CD14-positive monocyte (primary cell): ENCODE measurements at regions not wholly inside any gene's neighbourhood (a gene's known extent, or its start where the extent isn't known, plus 50 kb on each side); places are given as distances from the start of the nearest gene placed in this dataset.

Source experiments
- DNase-seq, 3 donors: peaks; one replicate each; pipeline ENCODE4 v3.0.0-alpha.2; 2011 to 2022
- H2AFZ ChIP-seq: 2 replicates; pipeline ENCODE4 v1.6.0; 2012; ENCODE audit warnings: mild to moderate bottlenecking, low read depth, low read length, inconsistent platforms; ENCODE audit not compliant: insufficient read depth, poor library complexity, severe bottlenecking
- H3K27ac ChIP-seq, 2 donors: 1 replicate in 1 of 2; 2 replicates in 1 of 2; pipeline ENCODE4 v1.5.1; 2012 to 2013; ENCODE audit warnings: low read length in 2 of 2, control low read depth in 1 of 2, inconsistent platforms in 1 of 2, low read depth in 1 of 2, mild to moderate bottlenecking in 1 of 2
- H3K27me3 ChIP-seq, 2 donors: one replicate each; pipeline versions ENCODE4 v1.6.0 to v1.6.1; 2011 to 2013; ENCODE audit warnings: low read length in 2 of 2; ENCODE audit not compliant: control insufficient read depth in 2 of 2, insufficient read depth in 2 of 2
- H3K36me3 ChIP-seq, 2 donors: replicated peaks in 1 of 2; 1 replicate in 1 of 2; 2 replicates in 1 of 2; pipeline versions ENCODE4 v1.5.1 to v1.6.1; 2012 to 2013; ENCODE audit warnings: low read length in 2 of 2, control low read depth in 1 of 2, inconsistent platforms in 1 of 2, mild to moderate bottlenecking in 1 of 2; ENCODE audit not compliant: insufficient read depth in 2 of 2, control insufficient read depth in 1 of 2
- H3K4me1 ChIP-seq, 2 donors: 1 replicate in 1 of 2; 2 replicates in 1 of 2; pipeline versions ENCODE4 v1.5.1 to v1.6.1; 2012 to 2013; ENCODE audit warnings: low read length in 2 of 2, control low read depth in 1 of 2, inconsistent platforms in 1 of 2, mild to moderate bottlenecking in 1 of 2, moderate library complexity in 1 of 2; ENCODE audit not compliant: insufficient read depth in 2 of 2, control insufficient read depth in 1 of 2
- H3K4me2 ChIP-seq: replicated peaks from 2 replicates; pipeline ENCODE3; 2012; ENCODE audit warnings: low read length, moderate library complexity, mild to moderate bottlenecking; ENCODE audit not compliant: poor library complexity, severe bottlenecking; ENCODE audit errors: extremely low read depth
- H3K4me3 ChIP-seq, 3 experiments: fragments of 200-600 bp in 1 of 3; sonication (generic) in 1 of 3; replicated peaks in 1 of 3; 1 replicate in 2 of 3; 2 replicates in 1 of 3; pipeline ENCODE4 v1.5.1; 2011 to 2013; ENCODE audit warnings: low read length in 3 of 3, mild to moderate bottlenecking in 3 of 3, control low read depth in 2 of 3, low read depth in 2 of 3, inconsistent platforms in 1 of 3, moderate library complexity in 1 of 3
- H3K79me2 ChIP-seq: 2 replicates; pipeline ENCODE4 v1.6.0; 2012; ENCODE audit warnings: mild to moderate bottlenecking, control low read depth, inconsistent platforms, low read length, moderate library complexity; ENCODE audit not compliant: insufficient read depth
- H3K9ac ChIP-seq: 2 replicates; pipeline ENCODE4 v1.6.0; 2017; ENCODE audit warnings: low read length, mild to moderate bottlenecking; ENCODE audit not compliant: insufficient read depth, poor library complexity, severe bottlenecking
- H3K9me3 ChIP-seq, 2 donors: replicated peaks in 1 of 2; 1 replicate in 1 of 2; 2 replicates in 1 of 2; pipeline versions ENCODE4 v1.5.1 to v1.6.1; 2012 to 2013; ENCODE audit warnings: low read length in 2 of 2, control low read depth in 1 of 2; ENCODE audit not compliant: control insufficient read depth in 1 of 2, insufficient read depth in 1 of 2
- H4K20me1 ChIP-seq: 2 replicates; pipeline ENCODE4 v1.6.0; 2012; ENCODE audit warnings: mild to moderate bottlenecking, low read length, control low read depth, moderate library complexity; ENCODE audit not compliant: insufficient read depth
- H3K27ac Mint-ChIP-seq, 7 donors: one replicate each; pipeline ENCODE4 v1.8.0; 2020; ENCODE audit warnings: mild to moderate bottlenecking in 7 of 7, mixed read lengths in 7 of 7, moderate library complexity in 6 of 7, inconsistent platforms in 2 of 7
- H3K27me3 Mint-ChIP-seq, 3 donors: one replicate each; pipeline ENCODE4 v1.8.0; 2021 to 2022; ENCODE audit warnings: low read depth in 3 of 3, mild to moderate bottlenecking in 3 of 3, mixed read lengths in 3 of 3, moderate library complexity in 3 of 3, inconsistent platforms in 1 of 3
- H3K36me3 Mint-ChIP-seq, 2 donors: one replicate each; pipeline ENCODE4 v1.8.0; 2020; ENCODE audit warnings: mixed read lengths in 2 of 2, inconsistent platforms in 1 of 2, mild to moderate bottlenecking in 1 of 2
- H3K4me1 Mint-ChIP-seq: one replicate; pipeline ENCODE4 v1.8.0; 2020; ENCODE audit warnings: mild to moderate bottlenecking, mixed read lengths
- H3K4me3 Mint-ChIP-seq, 2 donors: one replicate each; pipeline ENCODE4 v1.8.0; 2020; ENCODE audit warnings: mild to moderate bottlenecking in 2 of 2, mixed read lengths in 2 of 2, moderate library complexity in 1 of 2
- H3K9me3 Mint-ChIP-seq, 7 donors: one replicate each; pipeline ENCODE4 v1.8.0; 2020 to 2022; ENCODE audit warnings: mixed read lengths in 7 of 7, mild to moderate bottlenecking in 6 of 7, moderate library complexity in 6 of 7, inconsistent platforms in 2 of 7
- WGBS: methylation state at CpG from one replicate; pipeline ENCODE4 v1.1.5; 2013; ENCODE audit warnings: missing lambda C conversion rate; ENCODE audit not compliant: insufficient coverage; 5-methylcytosine and 5-hydroxymethylcytosine counted together
- intact Hi-C, 2 donors: fragments of 100-400 bp; cut with micrococcal nuclease; formaldehyde crosslinking; loops; one replicate each; pipeline versions ENCODE4 v1.15.0 to v1.15.1; 2023
- TF ChIP-seq, protein P1 (sequence below): fragments of 200-600 bp; IDR thresholded peaks from one replicate; pipeline ENCODE4 v1.8.0; 2022; ENCODE audit warnings: antibody characterized with exemption, mild to moderate bottlenecking

DNA sequence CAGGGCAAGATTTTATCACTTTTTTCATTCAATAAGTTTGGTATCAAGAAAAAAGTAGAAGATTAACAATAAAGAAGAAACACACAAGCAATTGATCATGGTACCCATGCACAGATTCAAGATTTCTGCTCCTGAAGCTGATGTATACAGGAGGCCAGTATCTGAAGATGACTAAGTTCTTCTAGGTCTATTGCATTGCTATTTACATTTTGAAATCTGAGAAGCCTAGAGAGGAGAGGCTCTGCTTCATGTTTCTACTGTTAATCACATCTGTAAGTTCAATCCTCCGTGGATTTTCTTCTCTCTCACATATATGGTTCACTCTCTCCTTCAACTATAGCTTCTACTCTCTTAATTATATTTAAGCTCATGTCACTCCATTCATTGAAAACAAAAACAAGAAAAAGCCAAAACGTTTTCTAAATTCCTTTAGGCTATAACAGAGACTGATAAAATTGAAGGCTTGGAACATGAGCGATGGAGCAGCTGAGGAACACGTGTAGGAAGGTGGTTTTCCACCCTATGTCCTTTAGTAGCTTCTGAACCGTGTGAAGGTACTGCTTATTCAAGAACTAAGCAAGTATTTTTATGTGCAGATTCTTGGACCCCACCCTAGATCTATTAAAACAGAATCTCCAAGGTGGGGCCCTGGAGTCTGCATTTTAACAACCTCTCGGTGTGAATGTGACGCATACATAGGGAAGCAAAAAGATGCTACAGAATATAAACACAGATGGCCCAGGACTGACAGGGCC lies 198.2 kb downstream of the EFNB2 start:
- H3K9me3 Mint-ChIP-seq = peaks cover 9 to 18% (median 17%) of the 10 kb centered on the region in 7 donors

DNA sequence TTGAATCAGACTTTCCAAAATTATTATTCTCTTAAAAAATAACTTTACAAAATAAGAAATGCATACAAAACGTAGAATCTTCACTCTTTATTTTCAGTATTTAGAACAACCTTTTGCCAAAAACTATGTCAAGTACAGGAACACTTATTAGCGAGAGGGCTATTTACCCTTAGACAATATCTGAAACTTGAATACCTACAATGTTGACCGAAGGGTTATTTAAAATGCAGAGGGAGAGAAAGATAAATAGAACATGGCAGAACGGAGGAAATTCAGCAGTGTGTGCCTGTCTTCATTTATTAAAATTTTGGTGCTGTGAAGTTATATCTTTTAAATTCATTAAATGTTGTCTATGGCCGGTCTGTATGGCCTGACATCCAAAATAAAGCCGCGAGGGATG lies 198.8 kb downstream of the EFNB2 start:
- H3K9ac ChIP-seq = no peak overlapping the region
- no peaks in the 10 kb centered on the region for H3K79me2 ChIP-seq
- DNase-seq = no peak
- H3K27me3 Mint-ChIP-seq = peaks cover 0 to 4% (median 0%) of the 10 kb centered on the region in 3 donors
- TF ChIP-seq, protein P1, sequence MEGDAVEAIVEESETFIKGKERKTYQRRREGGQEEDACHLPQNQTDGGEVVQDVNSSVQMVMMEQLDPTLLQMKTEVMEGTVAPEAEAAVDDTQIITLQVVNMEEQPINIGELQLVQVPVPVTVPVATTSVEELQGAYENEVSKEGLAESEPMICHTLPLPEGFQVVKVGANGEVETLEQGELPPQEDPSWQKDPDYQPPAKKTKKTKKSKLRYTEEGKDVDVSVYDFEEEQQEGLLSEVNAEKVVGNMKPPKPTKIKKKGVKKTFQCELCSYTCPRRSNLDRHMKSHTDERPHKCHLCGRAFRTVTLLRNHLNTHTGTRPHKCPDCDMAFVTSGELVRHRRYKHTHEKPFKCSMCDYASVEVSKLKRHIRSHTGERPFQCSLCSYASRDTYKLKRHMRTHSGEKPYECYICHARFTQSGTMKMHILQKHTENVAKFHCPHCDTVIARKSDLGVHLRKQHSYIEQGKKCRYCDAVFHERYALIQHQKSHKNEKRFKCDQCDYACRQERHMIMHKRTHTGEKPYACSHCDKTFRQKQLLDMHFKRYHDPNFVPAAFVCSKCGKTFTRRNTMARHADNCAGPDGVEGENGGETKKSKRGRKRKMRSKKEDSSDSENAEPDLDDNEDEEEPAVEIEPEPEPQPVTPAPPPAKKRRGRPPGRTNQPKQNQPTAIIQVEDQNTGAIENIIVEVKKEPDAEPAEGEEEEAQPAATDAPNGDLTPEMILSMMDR = no peak
- intact Hi-C loops = no loop called here
- no peaks in the 10 kb centered on the region for H3K4me1 Mint-ChIP-seq
- peaks cover 9 to 18% (median 18%) of the 10 kb centered on the region in 7 donors for H3K9me3 Mint-ChIP-seq
- no peaks in the 10 kb centered on the region for H3K36me3 Mint-ChIP-seq
- no peak overlapping the region for H3K27ac ChIP-seq
- H4K20me1 ChIP-seq = no peaks in the 10 kb centered on the region
- H3K27me3 ChIP-seq = no peaks in the 10 kb centered on the region
- H3K4me2 ChIP-seq = no peak overlapping the region
- no CpG with 5 or more reads among the region's 7 CpGs for WGBS
- H3K27ac Mint-ChIP-seq = no peak overlapping the region
- H3K4me1 ChIP-seq = no peaks in the 10 kb centered on the region
- no peak overlapping the region for H2AFZ ChIP-seq
- no peak overlapping the region for H3K4me3 ChIP-seq
- H3K36me3 ChIP-seq = no peaks in the 10 kb centered on the region
- H3K4me3 Mint-ChIP-seq = no peak overlapping the region
- peaks cover 11 to 19% of the 10 kb centered on the region in 2 donors for H3K9me3 ChIP-seq

More for the DNA sequence above, 198.2 kb downstream of the EFNB2 start:
- TF ChIP-seq, protein P1 = no peak
- Histone ChIP-seq H3K36me3 (no peaks in the 10 kb centered on the region), H3K27me3 (no peaks in the 10 kb centered on the region), H3K4me2 (no peak overlapping the region), H3K4me3 (no peak overlapping the region), H3K27ac (no peak overlapping the region), H3K79me2 (no peaks in the 10 kb centered on the region), H3K9me3 (peaks cover 11 to 19% of the 10 kb centered on the region in 2 donors), H3K4me1 (no peaks in the 10 kb centered on the region), H4K20me1 (no peaks in the 10 kb centered on the region), H2AFZ (no peak overlapping the region), H3K9ac (no peak overlapping the region)
- no peaks in the 10 kb centered on the region for H3K36me3 Mint-ChIP-seq
- intact Hi-C loops = no loop called here
- DNase-seq = no peak
- no peak overlapping the region for H3K27ac Mint-ChIP-seq
- 94% methylated on average over 5 of the region's 7 CpGs for WGBS
- peaks cover 0 to 4% (median 0%) of the 10 kb centered on the region in 3 donors for H3K27me3 Mint-ChIP-seq
- H3K4me3 Mint-ChIP-seq = no peak overlapping the region
- H3K4me1 Mint-ChIP-seq = no peaks in the 10 kb centered on the region
